B cell (primary cell): ENCODE measurements at regions not wholly inside any gene's neighbourhood (a gene's known extent, or its start where the extent isn't known, plus 50 kb on each side); places are given as distances from the start of the nearest gene placed in this dataset.

Experiments used
- ATAC-seq: fragments of 200-7000 bp; cut with Tn5 transposase; one replicate; pipeline ENCODE4 v1.10.0; 2021; ENCODE audit warnings: low read depth, mild to moderate bottlenecking, moderate number of reproducible peaks, moderate library complexity
- CTCF ChIA-PET: fragments of 350-600 bp; sonication (Branson Sonifier 250); formaldehyde crosslinking; loops from one replicate; lab custom pipeline; 2021; ENCODE audit warnings: antibody characterized with exemption, inconsistent platforms; lab: Charles Lee
- POLR2A ChIA-PET: fragments of 350-600 bp; sonication (Branson Sonifier 250); formaldehyde crosslinking; loops from one replicate; lab custom pipeline; 2021; ENCODE audit warnings: antibody characterized with exemption; lab: Charles Lee
- DNase-seq: peaks from one replicate; pipeline ENCODE4 v3.0.0; 2013
- H2AFZ ChIP-seq: 2 replicates; pipeline ENCODE4 v1.6.1; 2012; ENCODE audit warnings: mild to moderate bottlenecking, low read depth, low read length; ENCODE audit not compliant: insufficient read depth, poor library complexity, severe bottlenecking
- H3K27ac ChIP-seq, 2 donors: 1 replicate in 1 of 2; 2 replicates in 1 of 2; pipeline ENCODE4 v1.5.1; 2012 to 2013; ENCODE audit warnings: low read length in 2 of 2, mild to moderate bottlenecking in 2 of 2, moderate library complexity in 1 of 2
- H3K27me3 ChIP-seq, 4 experiments: fragments of 200-600 bp in 1 of 4; sonication (generic) in 1 of 4; replicated peaks in 1 of 4; 1 replicate in 2 of 4; 2 replicates in 2 of 4; pipeline versions ENCODE4 v1.6.1 to v1.7.0; 2013 to 2016; ENCODE audit warnings: low read length in 3 of 4, mild to moderate bottlenecking in 2 of 4, mixed read lengths in 1 of 4, moderate library complexity in 1 of 4; ENCODE audit not compliant: insufficient read depth in 4 of 4, control insufficient read depth in 3 of 4; ENCODE audit errors: control extremely low read depth in 1 of 4
- H3K36me3 ChIP-seq, 2 experiments: replicated peaks in 1 of 2; 1 replicate in 1 of 2; 2 replicates in 1 of 2; pipeline versions ENCODE4 v1.6.1 to v1.7.1; 2013; ENCODE audit warnings: low read length in 1 of 2; ENCODE audit not compliant: insufficient read depth in 2 of 2, control insufficient read depth in 1 of 2; ENCODE audit errors: control extremely low read depth in 1 of 2, extremely low read depth in 1 of 2
- H3K4me1 ChIP-seq, 2 donors: fragments of 200-600 bp in 1 of 2; sonication (generic) in 1 of 2; 1 replicate in 1 of 2; 2 replicates in 1 of 2; pipeline versions ENCODE4 v1.5.1 to v1.6.1; 2013 to 2017; ENCODE audit warnings: low read length in 2 of 2; ENCODE audit not compliant: control insufficient read depth in 2 of 2, insufficient read depth in 2 of 2
- H3K4me2 ChIP-seq: replicated peaks from 2 replicates; pipeline ENCODE3; 2012; ENCODE audit warnings: mild to moderate bottlenecking, low read depth, low read length; ENCODE audit not compliant: poor library complexity, severe bottlenecking
- H3K4me3 ChIP-seq, 5 experiments: fragments of 200-600 bp in 1 of 5; sonication (generic) in 1 of 5; 1 replicate in 3 of 5; 2 replicates in 2 of 5; pipeline versions ENCODE4 v1.5.1 to v1.7.0; 2011 to 2016; ENCODE audit warnings: low read length in 4 of 5, mild to moderate bottlenecking in 4 of 5, low read depth in 2 of 5, control low read depth in 1 of 5, moderate library complexity in 1 of 5; ENCODE audit not compliant: insufficient read depth in 1 of 5; ENCODE audit errors: control extremely low read depth in 1 of 5, extremely low read depth in 1 of 5
- H3K79me2 ChIP-seq: fragments of 200-600 bp; sonication (generic); one replicate; pipeline ENCODE4 v1.6.0; 2016; ENCODE audit warnings: low read length; ENCODE audit not compliant: control insufficient read depth, insufficient read depth
- H3K9ac ChIP-seq: fragments of 200-600 bp; sonication (generic); 2 replicates; pipeline ENCODE4 v1.6.1; 2017; ENCODE audit warnings: mild to moderate bottlenecking, low read length, moderate library complexity
- H3K9me3 ChIP-seq, 3 donors: one replicate each; pipeline versions ENCODE4 v1.6.1 to v1.7.1; 2013; ENCODE audit warnings: low read length in 2 of 3; ENCODE audit not compliant: control insufficient read depth in 2 of 3, insufficient read depth in 1 of 3; ENCODE audit errors: control extremely low read depth in 1 of 3
- H4K20me1 ChIP-seq: 2 replicates; pipeline ENCODE4 v1.6.0; 2012; ENCODE audit warnings: mild to moderate bottlenecking, low read length; ENCODE audit not compliant: insufficient read depth, control insufficient read depth, poor library complexity, severe bottlenecking
- H3K27ac Mint-ChIP-seq: one replicate; pipeline ENCODE4 v1.8.0; 2021; ENCODE audit warnings: mixed read lengths
- H3K27me3 Mint-ChIP-seq: one replicate; pipeline ENCODE4 v1.8.0; 2021; ENCODE audit warnings: mixed read lengths
- H3K4me1 Mint-ChIP-seq: one replicate; pipeline ENCODE4 v1.8.0; 2021; ENCODE audit warnings: mixed read lengths
- H3K4me3 Mint-ChIP-seq: one replicate; pipeline ENCODE4 v1.8.0; 2021; ENCODE audit warnings: mixed read lengths
- H3K9me3 Mint-ChIP-seq: one replicate; pipeline ENCODE4 v1.8.0; 2022; ENCODE audit warnings: mixed read lengths; ENCODE audit not compliant: insufficient read depth
- CTCF ChIP-seq: fragments of 200-600 bp; IDR thresholded peaks from one replicate; pipeline ENCODE4 v1.8.0; 2022; ENCODE audit warnings: antibody characterized with exemption, mild to moderate bottlenecking
- EZH2 ChIP-seq: IDR thresholded peaks from 2 replicates; pipeline ENCODE4 v1.6.1; 2012; ENCODE audit warnings: borderline replicate concordance, low read depth, mild to moderate bottlenecking, moderate library complexity, low read length; ENCODE audit not compliant: insufficient read depth, poor library complexity, severe bottlenecking
- WGBS: methylation state at CpG from one replicate; pipeline ENCODE4 v1.1.5; 2013; ENCODE audit warnings: missing lambda C conversion rate; ENCODE audit not compliant: insufficient coverage; 5-methylcytosine and 5-hydroxymethylcytosine counted together
- intact Hi-C: fragments of 100-400 bp; cut with micrococcal nuclease; formaldehyde crosslinking; loops from one replicate; pipeline ENCODE4 v1.10.0; 2022

GRCh38 chr5:74109344-74109743 lies 483.3 kb downstream of the ARHGEF28 start:
- H3K79me2 ChIP-seq: no peaks in the 10 kb centered on the region
- intact Hi-C loops: no loop called here
- no peaks in the 10 kb centered on the region for H3K27me3 ChIP-seq
- H4K20me1 ChIP-seq: no peaks in the 10 kb centered on the region
- no peak overlapping the region for H2AFZ ChIP-seq
- H3K27ac ChIP-seq: no peak overlapping the region
- no peaks in the 10 kb centered on the region for H3K36me3 ChIP-seq
- H3K27me3 Mint-ChIP-seq: peaks cover 13% of the 10 kb centered on the region
- DNase-seq (no peak), ATAC-seq (no peak)
- no peak overlapping the region for H3K9ac ChIP-seq
- H3K27ac Mint-ChIP-seq: no peak overlapping the region
- H3K9me3 ChIP-seq: no peaks in the 10 kb centered on the region
- H3K9me3 Mint-ChIP-seq: no peaks in the 10 kb centered on the region
- 88% methylated on average over 2 of the region's 4 CpGs for WGBS
- no peaks in the 10 kb centered on the region for H3K4me1 Mint-ChIP-seq
- H3K4me1 ChIP-seq: no peaks in the 10 kb centered on the region
- H3K4me3 Mint-ChIP-seq: no peak overlapping the region
- TF ChIP-seq EZH2 (no peak), CTCF (no peak)
- no peak overlapping the region for H3K4me3 ChIP-seq
- H3K4me2 ChIP-seq: no peak overlapping the region
- ChIA-PET CTCF (no interaction called here), POLR2A (no interaction called here)

- CTCF ChIA-PET: no interaction called here
- H3K27me3 Mint-ChIP-seq: peaks cover 11% of the 10 kb centered on the region
- no peak overlapping the region for H3K4me3 Mint-ChIP-seq
- Histone ChIP-seq H3K36me3 (no peaks in the 10 kb centered on the region), H2AFZ (no peak overlapping the region), H3K4me1 (no peaks in the 10 kb centered on the region), H3K27ac (no peak overlapping the region), H4K20me1 (no peaks in the 10 kb centered on the region), H3K79me2 (no peaks in the 10 kb centered on the region), H3K9me3 (no peaks in the 10 kb centered on the region), H3K4me3 (no peak overlapping the region), H3K4me2 (no peak overlapping the region), H3K27me3 (no peaks in the 10 kb centered on the region), H3K9ac (no peak overlapping the region)
- H3K4me1 Mint-ChIP-seq: no peaks in the 10 kb centered on the region
- DNase-seq (no peak), ATAC-seq (no peak)
- TF ChIP-seq EZH2 (no peak), CTCF (no peak)
- POLR2A ChIA-PET: no interaction called here
- intact Hi-C loops: no loop called here
- no peaks in the 10 kb centered on the region for H3K9me3 Mint-ChIP-seq
- no peak overlapping the region for H3K27ac Mint-ChIP-seq
These were observed 481.9 kb downstream of the ARHGEF28 start for GRCh38 chr5:74107899-74108298.
